ENCODE measurements at regions not wholly inside any gene's neighbourhood (a gene's known extent, or its start where the extent isn't known, plus 50 kb on each side); places are given as distances from the start of the nearest gene placed in this dataset.
"Not testable (repeated sequence)": the region's sequence is repeated elsewhere in the genome, so short reads cannot be mapped to it uniquely, and the experiment has no call there.

DNA sequence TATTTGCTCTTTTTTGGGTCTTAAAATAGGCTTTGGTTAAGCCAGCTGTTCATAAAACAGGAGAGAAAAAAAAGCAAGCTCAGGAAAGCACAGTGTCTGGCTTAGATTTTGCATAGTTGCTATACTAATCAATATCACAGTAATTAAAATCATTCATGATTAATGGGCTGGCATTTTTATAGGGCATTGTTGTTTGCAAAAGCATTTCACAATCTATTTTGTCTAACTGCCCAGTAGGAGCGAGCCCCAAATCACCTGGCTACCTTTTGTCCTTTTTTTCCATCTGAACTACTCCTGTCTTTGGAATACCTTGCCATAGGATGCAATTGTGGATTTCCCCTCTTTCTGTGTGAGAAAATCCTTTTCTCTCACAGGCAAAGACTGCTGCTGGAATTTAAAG is 619.8 kb downstream of the JRKL start:
- Histone ChIP-seq H3K27me3 (no peaks in the 10 kb centered on the region), H3K4me3 (no peak overlapping the region), H3K27ac (no peak overlapping the region), H3K9me3 (no peaks in the 10 kb centered on the region), H3K4me1 (no peaks in the 10 kb centered on the region), H3K36me3 (no peaks in the 10 kb centered on the region)
- no peak for DNase-seq
- TF ChIP-seq, protein P1, sequence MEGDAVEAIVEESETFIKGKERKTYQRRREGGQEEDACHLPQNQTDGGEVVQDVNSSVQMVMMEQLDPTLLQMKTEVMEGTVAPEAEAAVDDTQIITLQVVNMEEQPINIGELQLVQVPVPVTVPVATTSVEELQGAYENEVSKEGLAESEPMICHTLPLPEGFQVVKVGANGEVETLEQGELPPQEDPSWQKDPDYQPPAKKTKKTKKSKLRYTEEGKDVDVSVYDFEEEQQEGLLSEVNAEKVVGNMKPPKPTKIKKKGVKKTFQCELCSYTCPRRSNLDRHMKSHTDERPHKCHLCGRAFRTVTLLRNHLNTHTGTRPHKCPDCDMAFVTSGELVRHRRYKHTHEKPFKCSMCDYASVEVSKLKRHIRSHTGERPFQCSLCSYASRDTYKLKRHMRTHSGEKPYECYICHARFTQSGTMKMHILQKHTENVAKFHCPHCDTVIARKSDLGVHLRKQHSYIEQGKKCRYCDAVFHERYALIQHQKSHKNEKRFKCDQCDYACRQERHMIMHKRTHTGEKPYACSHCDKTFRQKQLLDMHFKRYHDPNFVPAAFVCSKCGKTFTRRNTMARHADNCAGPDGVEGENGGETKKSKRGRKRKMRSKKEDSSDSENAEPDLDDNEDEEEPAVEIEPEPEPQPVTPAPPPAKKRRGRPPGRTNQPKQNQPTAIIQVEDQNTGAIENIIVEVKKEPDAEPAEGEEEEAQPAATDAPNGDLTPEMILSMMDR (IDR thresholded peaks at IDR 0.05): no peak
- intact Hi-C loops (cut with DNase I; ENCODE audit: low total_unique reads): no loop called here

DNA sequence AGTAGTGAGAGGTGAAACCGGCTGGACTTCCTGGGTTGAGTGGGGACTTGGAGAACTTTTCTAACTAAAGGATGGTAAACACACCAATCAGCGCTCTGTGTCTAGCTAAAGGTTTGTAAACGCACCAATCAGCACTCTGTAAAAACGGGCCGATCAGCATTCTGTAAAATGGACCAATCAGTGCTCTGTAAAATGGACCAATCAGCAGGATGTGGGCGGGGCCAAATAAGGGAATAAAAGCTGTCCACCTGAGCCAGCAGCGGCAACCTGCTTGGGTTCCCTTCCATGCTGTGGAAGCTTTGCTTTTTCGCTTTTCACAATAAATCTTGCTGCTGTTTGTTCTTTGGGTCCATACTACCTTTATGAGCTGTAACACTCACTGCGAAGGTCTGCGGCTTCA is 621.2 kb downstream of the JRKL start:
- H3K9me3 ChIP-seq; H3K36me3 ChIP-seq; DNase-seq; intact Hi-C loops (cut with DNase I; ENCODE audit: low total_unique reads); H3K4me1 ChIP-seq; H3K27ac ChIP-seq; H3K27me3 ChIP-seq; H3K4me3 ChIP-seq: not testable (repeated sequence)

DNA sequence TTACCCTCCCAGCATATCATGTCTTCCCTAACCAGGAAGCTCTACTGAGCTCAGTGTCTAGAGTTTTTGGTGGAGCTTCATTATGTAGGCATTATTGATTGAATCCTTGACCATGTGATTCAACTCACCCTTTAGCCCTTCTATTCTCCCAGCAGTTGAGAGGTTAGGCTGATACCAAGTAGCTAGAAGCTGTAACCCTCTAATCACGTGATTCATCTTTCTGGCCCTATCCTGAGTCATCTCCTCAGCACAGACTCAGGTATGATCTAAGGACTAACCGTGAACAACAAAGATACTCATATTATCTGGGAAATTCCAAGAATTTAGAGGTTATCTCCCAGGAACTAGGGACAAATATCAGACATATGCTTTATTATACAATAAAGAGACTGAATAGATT is 625.5 kb downstream of the JRKL start:
- no peaks in the 10 kb centered on the region for H3K27me3 ChIP-seq
- no peak overlapping the region for H3K27ac ChIP-seq
- no peak overlapping the region for H3K4me3 ChIP-seq
- intact Hi-C loops (cut with DNase I; ENCODE audit: low total_unique reads): no loop called here
- H3K36me3 ChIP-seq: no peaks in the 10 kb centered on the region
- no peaks in the 10 kb centered on the region for H3K9me3 ChIP-seq
- H3K4me1 ChIP-seq: no peaks in the 10 kb centered on the region
- no peak for DNase-seq
- TF ChIP-seq, protein P1 (IDR thresholded peaks at IDR 0.05): no peak

DNA sequence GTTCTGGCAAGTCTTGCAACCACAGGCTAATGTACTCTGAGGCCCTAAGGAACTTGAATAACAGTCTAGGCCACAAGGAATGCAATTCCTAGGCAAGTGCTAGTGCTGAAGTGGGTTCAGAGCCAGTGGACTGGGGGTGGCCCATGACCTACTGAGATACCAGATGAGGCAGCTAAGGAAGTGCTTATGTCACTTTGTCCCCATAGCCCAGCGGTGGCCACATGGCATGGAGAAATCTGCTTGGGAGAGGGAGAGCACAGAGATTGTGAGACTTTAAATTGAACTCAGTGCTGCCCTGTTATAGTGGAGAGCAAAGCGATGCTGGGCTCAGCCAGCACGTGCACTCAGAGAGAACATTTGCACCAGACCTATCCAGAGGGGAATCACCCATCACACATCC is 629.5 kb downstream of the JRKL start:
- no peaks in the 10 kb centered on the region for H3K36me3 ChIP-seq

DNA sequence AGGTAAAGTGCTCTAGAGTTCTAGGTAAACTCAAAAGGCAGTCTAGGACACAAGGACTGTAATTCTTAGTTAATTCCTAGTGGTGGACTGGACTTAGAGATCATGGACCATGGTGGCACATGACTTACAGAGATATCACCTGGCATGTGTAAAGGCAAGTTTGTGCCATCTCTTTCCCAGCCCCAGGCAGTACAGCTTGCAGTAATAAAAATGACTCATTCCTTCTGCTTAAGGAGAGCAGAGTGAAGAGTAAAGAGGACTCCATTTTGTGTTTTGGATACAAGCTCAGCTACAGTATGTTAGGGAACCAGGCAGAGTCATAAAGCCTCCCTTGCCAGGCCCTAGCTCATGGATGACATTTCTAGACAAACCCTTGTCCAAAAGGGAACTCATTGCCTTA is 629.9 kb downstream of the JRKL start:
- Histone ChIP-seq H3K9me3 (no peaks in the 10 kb centered on the region), H3K4me1 (no peaks in the 10 kb centered on the region), H3K4me3 (no peak overlapping the region), H3K27ac (no peak overlapping the region), H3K27me3 (no peaks in the 10 kb centered on the region), H3K36me3 (no peaks in the 10 kb centered on the region)
- no peak for DNase-seq
- intact Hi-C loops (cut with DNase I; ENCODE audit: low total_unique reads): no loop called here
- TF ChIP-seq, protein P1 (IDR thresholded peaks at IDR 0.05): no peak

More for the DNA sequence above, 629.5 kb downstream of the JRKL start:
- no peak for DNase-seq
- Histone ChIP-seq H3K27ac (no peak overlapping the region), H3K9me3 (no peaks in the 10 kb centered on the region), H3K4me3 (no peak overlapping the region), H3K4me1 (no peaks in the 10 kb centered on the region), H3K27me3 (no peaks in the 10 kb centered on the region)
- intact Hi-C loops (cut with DNase I; ENCODE audit: low total_unique reads): no loop called here
- TF ChIP-seq, protein P1 (IDR thresholded peaks at IDR 0.05): no peak

DNA sequence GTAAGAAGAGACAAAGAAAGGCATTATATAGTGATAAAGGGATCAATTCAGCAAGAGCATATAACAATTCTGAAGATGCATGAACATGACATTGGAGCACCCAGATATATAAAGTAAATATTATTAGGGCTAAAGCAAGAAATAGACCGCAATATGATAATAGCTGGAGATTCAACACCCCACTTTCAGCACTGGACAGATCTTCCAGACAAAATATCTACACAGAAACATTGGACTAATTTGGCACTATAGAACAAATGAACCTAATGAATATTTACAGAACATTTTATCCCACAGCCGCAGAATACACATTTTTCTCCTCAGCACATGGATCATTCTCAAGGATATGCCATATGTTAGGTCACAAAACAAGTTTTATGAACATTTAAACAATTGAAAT is 633.1 kb downstream of the JRKL start:
- TF ChIP-seq, protein P1 (IDR thresholded peaks at IDR 0.05): no peak
- Histone ChIP-seq H3K27me3 (no peaks in the 10 kb centered on the region), H3K27ac (no peak overlapping the region), H3K4me3 (no peak overlapping the region), H3K9me3 (no peaks in the 10 kb centered on the region), H3K4me1 (no peaks in the 10 kb centered on the region), H3K36me3 (no peaks in the 10 kb centered on the region)
- DNase-seq: no peak
- intact Hi-C loops (cut with DNase I; ENCODE audit: low total_unique reads): no loop called here

Measured in tibial artery (tissue), 4 donors.